HCT116 (cell line): ENCODE measurements at regions not wholly inside any gene's neighbourhood (a gene's known extent, or its start where the extent isn't known, plus 50 kb on each side); places are given as distances from the start of the nearest gene placed in this dataset.

ENCODE experiments used
- CEBPB ChIP-seq: IDR thresholded peaks from 2 replicates; pipeline ENCODE4 v1.6.1; 2012; ENCODE audit warnings: low read depth
- CTCF ChIP-seq, 3 experiments: fragments of 200-600 bp in 1 of 3; sonication (generic) in 1 of 3; IDR thresholded peaks in 2 of 3; conservative IDR thresholded peaks in 1 of 3; 2 replicates each; pipeline ENCODE4 v1.5.1; 2012 to 2017; ENCODE audit warnings: low read depth in 2 of 3, low read length in 2 of 3, antibody characterized with exemption in 1 of 3, borderline replicate concordance in 1 of 3, control low read depth in 1 of 3, mild to moderate bottlenecking in 1 of 3, mixed read lengths in 1 of 3, mixed run types in 1 of 3, moderate library complexity in 1 of 3; ENCODE audit not compliant: insufficient read depth in 1 of 3
- EGR1 ChIP-seq: IDR thresholded peaks from 2 replicates; pipeline ENCODE4 v1.6.1; 2012; ENCODE audit warnings: low read depth
- EZH2 ChIP-seq: fragments of 200-600 bp; sonication (generic); IDR thresholded peaks from 2 replicates; pipeline ENCODE4 v1.6.1; 2017; ENCODE audit warnings: antibody characterized with exemption, mixed run types
- EZH2phosphoT487 ChIP-seq: fragments of 200-600 bp; IDR thresholded peaks from 2 replicates; pipeline ENCODE4 v1.6.1; 2018; ENCODE audit warnings: antibody characterized with exemption, borderline replicate concordance
- MAX ChIP-seq: IDR thresholded peaks from 2 replicates; pipeline ENCODE4 v1.6.1; 2012
- POLR2A ChIP-seq: IDR thresholded peaks from 2 replicates; pipeline ENCODE4 v1.7.0; 2011; ENCODE audit warnings: borderline replicate concordance; ENCODE audit not compliant: insufficient read depth, insufficient read length; ENCODE audit errors: extremely low read depth
- POLR2AphosphoS5 ChIP-seq: IDR thresholded peaks from 2 replicates; pipeline ENCODE4 v1.6.1; 2011; ENCODE audit warnings: mild to moderate bottlenecking, low read depth, low read length, moderate library complexity
- SIN3A ChIP-seq: IDR thresholded peaks from 2 replicates; pipeline ENCODE4 v1.6.1; 2012; ENCODE audit warnings: low read depth
- SP1 ChIP-seq: IDR thresholded peaks from 2 replicates; pipeline ENCODE4 v1.6.1; 2012; ENCODE audit warnings: low read depth
- YY1 ChIP-seq: IDR thresholded peaks from 2 replicates; pipeline ENCODE4 v1.6.1; 2011; ENCODE audit warnings: low read length, low read depth, moderate library complexity, mild to moderate bottlenecking; ENCODE audit not compliant: insufficient replicate concordance; ENCODE audit errors: extremely low read depth
- ZNF274 ChIP-seq: fragments of 200-500 bp; sonication (Bioruptor generic); IDR thresholded peaks from 2 replicates; pipeline ENCODE4 v1.6.1; 2014; ENCODE audit warnings: mild to moderate bottlenecking, low read depth, low read length, inconsistent platforms

GRCh38 chr3:3654916-3655315 lies 144.3 kb upstream of the LRRN1 start:
- TF ChIP-seq CTCF (IDR thresholded peaks at IDR 0.05 in 2 of 3, conservative IDR thresholded peaks at IDR 0.05 in 1 of 3; ENCODE audit: borderline replicate concordance in 1 of 3, insufficient read depth in 1 of 3, low read depth in 2 of 3, low read length in 2 of 3) (no peak), SIN3A (no peak), EGR1 (no peak), MAX (no peak), YY1 (no peak), POLR2A (no peak), SP1 (no peak), POLR2AphosphoS5 (no peak), EZH2phosphoT487 (no peak), EZH2 (no peak), ZNF274 (no peak), CEBPB (no peak)
